ENCODE measurements at regions not wholly inside any gene's neighbourhood (a gene's known extent, or its start where the extent isn't known, plus 50 kb on each side); places are given as distances from the start of the nearest gene placed in this dataset.

DNA sequence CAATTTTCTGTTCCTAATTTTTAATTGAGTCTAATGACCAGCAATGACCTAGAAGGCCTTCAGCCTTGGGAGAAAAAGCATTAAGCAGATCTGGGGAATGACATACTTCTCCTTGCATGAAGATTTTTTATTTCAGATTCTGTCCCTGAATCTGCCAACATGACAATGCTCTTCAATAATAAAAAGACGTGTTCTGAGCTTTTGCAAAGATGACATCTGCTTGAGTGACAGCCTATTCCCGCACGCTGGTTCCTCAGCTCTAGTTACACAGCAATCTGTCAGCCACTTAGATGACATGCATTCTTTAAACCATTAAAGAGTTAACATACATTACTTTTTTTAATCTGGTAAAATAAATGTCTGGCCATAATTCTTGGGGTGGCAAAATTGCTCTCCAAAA is 129.3 kb upstream of the CDH6 start:
- DNase-seq (ENCODE audit: low spot score) = no peak
- TF ChIP-seq POLR2AphosphoS5 (IDR thresholded peaks at IDR 0.05) (no peak), POLR2A (IDR thresholded peaks at IDR 0.05) (no peak)
- TF ChIP-seq, protein P1, sequence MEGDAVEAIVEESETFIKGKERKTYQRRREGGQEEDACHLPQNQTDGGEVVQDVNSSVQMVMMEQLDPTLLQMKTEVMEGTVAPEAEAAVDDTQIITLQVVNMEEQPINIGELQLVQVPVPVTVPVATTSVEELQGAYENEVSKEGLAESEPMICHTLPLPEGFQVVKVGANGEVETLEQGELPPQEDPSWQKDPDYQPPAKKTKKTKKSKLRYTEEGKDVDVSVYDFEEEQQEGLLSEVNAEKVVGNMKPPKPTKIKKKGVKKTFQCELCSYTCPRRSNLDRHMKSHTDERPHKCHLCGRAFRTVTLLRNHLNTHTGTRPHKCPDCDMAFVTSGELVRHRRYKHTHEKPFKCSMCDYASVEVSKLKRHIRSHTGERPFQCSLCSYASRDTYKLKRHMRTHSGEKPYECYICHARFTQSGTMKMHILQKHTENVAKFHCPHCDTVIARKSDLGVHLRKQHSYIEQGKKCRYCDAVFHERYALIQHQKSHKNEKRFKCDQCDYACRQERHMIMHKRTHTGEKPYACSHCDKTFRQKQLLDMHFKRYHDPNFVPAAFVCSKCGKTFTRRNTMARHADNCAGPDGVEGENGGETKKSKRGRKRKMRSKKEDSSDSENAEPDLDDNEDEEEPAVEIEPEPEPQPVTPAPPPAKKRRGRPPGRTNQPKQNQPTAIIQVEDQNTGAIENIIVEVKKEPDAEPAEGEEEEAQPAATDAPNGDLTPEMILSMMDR (IDR thresholded peaks at IDR 0.05) = no peak
- Histone ChIP-seq H3K27me3 (replicated peaks; ENCODE audit: insufficient read depth) (no peaks in the 10 kb centered on the region), H3K27ac (no peak overlapping the region), H3K9me3 (no peaks in the 10 kb centered on the region), H3K36me3 (no peaks in the 10 kb centered on the region), H3K4me3 (no peak overlapping the region), H3K4me1 (replicated peaks) (no peaks in the 10 kb centered on the region)
- intact Hi-C loops (cut with DNase I) = no loop called here
- WGBS = 61% methylated on average over 3 of the region's 3 CpGs

DNA sequence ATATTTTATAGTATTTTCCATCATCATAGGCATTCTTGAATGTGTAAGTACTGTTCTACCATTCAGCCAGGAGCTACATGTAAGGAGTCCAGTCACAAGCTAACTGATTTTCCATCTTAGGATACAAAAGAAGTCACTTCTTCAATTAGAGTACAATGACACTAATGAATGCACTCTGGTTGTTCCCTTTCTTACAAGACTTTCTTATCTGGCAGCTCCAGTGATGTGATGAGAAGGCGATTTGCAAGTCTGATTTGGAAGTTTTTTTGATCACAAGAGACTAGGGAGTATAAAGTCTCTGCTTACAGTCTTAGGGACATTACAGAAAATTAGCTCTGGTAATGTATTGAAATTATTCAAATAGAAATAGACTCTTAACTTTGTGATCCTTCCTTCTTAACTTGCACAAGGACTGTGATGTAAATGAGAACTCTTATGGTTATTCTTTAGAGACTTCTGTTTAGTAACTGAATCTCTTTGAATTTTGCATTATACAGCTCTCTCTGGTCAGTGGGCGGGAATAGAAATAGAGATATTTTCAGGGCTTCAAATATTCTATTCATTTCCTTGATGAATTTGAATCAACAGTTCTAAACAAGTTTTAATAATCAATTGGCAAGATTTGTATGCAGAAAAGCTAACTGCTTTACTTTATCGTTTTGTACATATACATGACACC is 130.4 kb upstream of the CDH6 start:
- H3K27ac ChIP-seq = no peak overlapping the region
- no peak overlapping the region for H3K4me3 ChIP-seq
- no peaks in the 10 kb centered on the region for H3K4me1 ChIP-seq (replicated peaks)
- no peaks in the 10 kb centered on the region for H3K9me3 ChIP-seq
- no peak for DNase-seq (ENCODE audit: low spot score)
- 73% methylated on average over 3 of the region's 3 CpGs for WGBS
- intact Hi-C loops (cut with DNase I) = no loop called here
- TF ChIP-seq, protein P1 (IDR thresholded peaks at IDR 0.05) = no peak
- no peak for TF ChIP-seq POLR2A (IDR thresholded peaks at IDR 0.05)
- TF ChIP-seq POLR2AphosphoS5 (IDR thresholded peaks at IDR 0.05) = no peak
- H3K27me3 ChIP-seq (replicated peaks; ENCODE audit: insufficient read depth) = no peaks in the 10 kb centered on the region
- H3K36me3 ChIP-seq = no peaks in the 10 kb centered on the region

DNA sequence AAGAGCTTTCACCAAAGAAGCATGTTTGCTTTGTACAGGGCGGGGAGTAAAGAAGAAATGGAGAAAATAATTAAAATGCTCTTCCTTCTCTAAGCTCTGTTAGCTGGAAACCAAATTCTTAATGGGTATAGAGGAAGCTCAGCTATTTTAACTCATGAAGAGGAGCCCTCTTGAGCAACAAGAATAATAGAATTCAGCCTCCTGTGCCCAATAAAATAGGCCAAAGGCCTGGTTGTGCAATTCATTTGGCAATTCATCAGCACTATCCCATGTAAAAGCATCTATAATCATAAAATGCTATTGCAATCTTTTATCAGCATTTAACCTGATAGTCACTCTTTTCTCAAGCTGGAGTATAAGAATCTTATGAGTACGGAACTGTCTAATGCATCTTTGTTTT is 133.6 kb upstream of the CDH6 start:
- Histone ChIP-seq H3K9me3 (no peaks in the 10 kb centered on the region), H3K4me3 (no peak overlapping the region), H3K36me3 (no peaks in the 10 kb centered on the region), H3K4me1 (replicated peaks) (no peaks in the 10 kb centered on the region), H3K27me3 (replicated peaks; ENCODE audit: insufficient read depth) (no peaks in the 10 kb centered on the region), H3K27ac (no peak overlapping the region)
- 46% methylated on average over 2 of the region's 2 CpGs for WGBS
- no peak for DNase-seq (ENCODE audit: low spot score)
- TF ChIP-seq POLR2AphosphoS5 (IDR thresholded peaks at IDR 0.05) = no peak
- intact Hi-C loops (cut with DNase I) = no loop called here

DNA sequence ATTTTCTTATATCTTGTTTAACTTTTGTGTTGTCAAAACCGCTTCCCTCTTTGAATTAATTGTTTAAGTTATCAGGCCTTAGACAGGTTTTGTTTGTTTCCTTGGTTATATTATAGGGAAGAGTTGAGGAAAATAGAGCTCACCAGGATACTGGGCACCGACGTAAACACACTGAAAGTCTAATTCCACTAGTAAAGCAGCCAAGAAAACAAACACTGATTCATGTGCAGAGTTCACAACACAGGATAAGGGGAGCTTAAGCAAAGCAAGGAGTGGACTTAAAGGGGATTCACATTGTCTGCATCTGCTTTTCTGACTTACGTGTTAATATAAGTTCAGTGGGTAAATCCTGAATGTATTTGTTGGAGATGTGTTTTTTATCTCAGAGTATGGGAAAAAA is 139.0 kb upstream of the CDH6 start:
- WGBS = 29% methylated on average over 4 of the region's 4 CpGs
- intact Hi-C loops (cut with DNase I) = no loop called here

DNA sequence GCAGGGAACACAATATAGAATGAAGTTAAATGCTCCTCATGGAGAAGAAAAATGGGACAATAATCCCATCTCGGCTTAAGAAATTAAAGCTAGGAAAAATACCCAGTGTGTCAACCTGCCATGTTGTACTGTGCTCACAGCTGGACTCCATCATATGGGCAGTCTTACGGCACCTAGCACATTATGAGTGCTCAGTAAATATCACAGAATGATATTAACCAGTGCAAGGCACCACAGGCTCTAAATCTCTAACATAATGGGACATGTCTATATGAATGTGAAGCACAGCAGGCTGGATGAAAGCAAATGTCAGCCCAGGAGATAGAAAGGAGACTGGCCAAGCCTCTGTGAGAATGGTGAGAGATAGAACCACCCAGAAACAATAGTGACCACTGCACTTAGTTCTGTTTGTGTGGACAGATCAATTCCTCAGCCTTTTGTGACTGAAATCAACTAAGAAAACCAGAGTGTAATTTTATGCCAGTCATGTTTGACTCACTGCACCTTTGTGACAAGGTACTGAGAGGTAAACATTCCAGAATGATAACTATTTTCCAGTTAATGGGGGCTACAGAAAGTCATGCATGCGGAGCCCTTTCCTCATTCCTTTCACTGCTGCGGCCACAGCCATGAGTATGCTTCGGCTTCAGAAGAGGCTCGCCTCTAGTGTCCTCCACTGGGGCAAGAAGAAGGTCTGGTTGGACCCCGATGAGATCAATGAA is 140.4 kb upstream of the CDH6 start:
- no peak overlapping the region for H3K27ac ChIP-seq
- no peak overlapping the region for H3K4me3 ChIP-seq
- no peaks in the 10 kb centered on the region for H3K27me3 ChIP-seq (replicated peaks; ENCODE audit: insufficient read depth)
- no peaks in the 10 kb centered on the region for H3K36me3 ChIP-seq
- H3K9me3 ChIP-seq = no peaks in the 10 kb centered on the region
- no peak for TF ChIP-seq POLR2AphosphoS5 (IDR thresholded peaks at IDR 0.05)
- no peak for TF ChIP-seq POLR2A (IDR thresholded peaks at IDR 0.05)
- TF ChIP-seq, protein P1 (IDR thresholded peaks at IDR 0.05) = no peak
- no peaks in the 10 kb centered on the region for H3K4me1 ChIP-seq (replicated peaks)
- intact Hi-C loops (cut with DNase I) = no loop called here
- no peak for DNase-seq (ENCODE audit: low spot score)
- 78% methylated on average over 7 of the region's 7 CpGs for WGBS

More for the DNA sequence above, 139.0 kb upstream of the CDH6 start:
- no peak overlapping the region for H3K4me3 ChIP-seq
- TF ChIP-seq POLR2A (IDR thresholded peaks at IDR 0.05) = no peak
- no peaks in the 10 kb centered on the region for H3K27me3 ChIP-seq (replicated peaks; ENCODE audit: insufficient read depth)
- no peaks in the 10 kb centered on the region for H3K9me3 ChIP-seq
- no peak overlapping the region for H3K27ac ChIP-seq
- no peaks in the 10 kb centered on the region for H3K4me1 ChIP-seq (replicated peaks)
- DNase-seq (ENCODE audit: low spot score) = no peak
- H3K36me3 ChIP-seq = no peaks in the 10 kb centered on the region

DNA sequence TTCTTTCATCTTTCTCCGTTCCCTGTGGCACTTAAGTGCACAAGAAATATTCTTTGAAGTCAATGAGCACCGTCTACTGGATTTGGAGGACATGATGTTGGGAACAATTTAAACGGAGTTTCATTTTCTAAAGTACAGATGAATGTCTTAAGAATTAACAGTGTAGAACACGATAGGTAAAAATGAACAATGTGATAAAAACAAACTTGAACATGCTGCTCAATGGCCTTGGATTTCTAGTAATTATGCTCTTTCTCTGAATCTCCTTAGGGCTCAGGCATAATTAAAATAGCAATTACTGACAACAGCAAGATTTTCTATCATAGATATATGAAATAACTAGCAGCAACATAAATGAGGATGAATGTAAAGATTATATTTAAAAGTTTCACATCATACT is 142.2 kb upstream of the CDH6 start:
- intact Hi-C loops (cut with DNase I) = no loop called here
- Histone ChIP-seq H3K4me3 (no peak overlapping the region), H3K27ac (no peak overlapping the region), H3K27me3 (replicated peaks; ENCODE audit: insufficient read depth) (no peaks in the 10 kb centered on the region), H3K4me1 (replicated peaks) (no peaks in the 10 kb centered on the region), H3K36me3 (no peaks in the 10 kb centered on the region), H3K9me3 (no peaks in the 10 kb centered on the region)
- DNase-seq (ENCODE audit: low spot score) = no peak
- WGBS = 66% methylated on average over 4 of the region's 4 CpGs
- TF ChIP-seq POLR2A (IDR thresholded peaks at IDR 0.05) = no peak
- TF ChIP-seq, protein P1 (IDR thresholded peaks at IDR 0.05) = no peak
- no peak for TF ChIP-seq POLR2AphosphoS5 (IDR thresholded peaks at IDR 0.05)

Measured in prostate gland (tissue), 2 donors.